Natural killer cell (primary cell): ENCODE measurements at regions not wholly inside any gene's neighbourhood (a gene's known extent, or its start where the extent isn't known, plus 50 kb on each side); places are given as distances from the start of the nearest gene placed in this dataset.
A peak's percentile ranks its signal among the peaks of the same experiment; 100 is the strongest.
"Not testable (repeated sequence)": the region's sequence is repeated elsewhere in the genome, so short reads cannot be mapped to it uniquely, and the experiment has no call there.

ENCODE experiments used
- ATAC-seq, 3 donors: fragments of 150-1000 bp in 2 of 3; fragments of 200-7000 bp in 1 of 3; cut with Tn5 transposase; 1 replicate in 1 of 3; 2 replicates in 2 of 3; pipeline ENCODE4 v1.10.0; 2021; ENCODE audit warnings: mild to moderate bottlenecking in 2 of 3, moderate library complexity in 2 of 3
- DNase-seq, 2 donors: peaks; one replicate each; pipeline versions ENCODE4 v3.0.0 to v3.0.0-alpha.2; 2013 to 2021; ENCODE audit warnings: mixed read lengths in 1 of 2
- H3K27ac ChIP-seq: one replicate; pipeline ENCODE4 v1.5.1; 2013; ENCODE audit warnings: mild to moderate bottlenecking, low read length
- H3K27me3 ChIP-seq: one replicate; pipeline ENCODE4 v1.6.1; 2013; ENCODE audit warnings: low read length; ENCODE audit not compliant: control insufficient read depth, insufficient read depth
- H3K36me3 ChIP-seq: one replicate; pipeline ENCODE4 v1.6.1; 2013; ENCODE audit warnings: low read length; ENCODE audit not compliant: control insufficient read depth, insufficient read depth
- H3K4me1 ChIP-seq: one replicate; pipeline ENCODE4 v1.6.1; 2013; ENCODE audit warnings: low read length; ENCODE audit not compliant: control insufficient read depth, insufficient read depth
- H3K4me3 ChIP-seq: one replicate; pipeline ENCODE4 v1.5.1; 2013; ENCODE audit warnings: low read length
- H3K9me3 ChIP-seq: one replicate; pipeline ENCODE4 v1.6.1; 2013; ENCODE audit warnings: low read length; ENCODE audit not compliant: control insufficient read depth, insufficient read depth
- H3K27ac Mint-ChIP-seq, 2 donors: one replicate each; pipeline ENCODE4 v1.8.0; 2022; ENCODE audit warnings: mild to moderate bottlenecking in 2 of 2, mixed read lengths in 2 of 2, moderate library complexity in 1 of 2
- H3K27me3 Mint-ChIP-seq, 2 donors: one replicate each; pipeline ENCODE4 v1.8.0; 2022; ENCODE audit warnings: low read depth in 2 of 2, mixed read lengths in 2 of 2
- H3K36me3 Mint-ChIP-seq: one replicate; pipeline ENCODE4 v1.8.0; 2022; ENCODE audit warnings: mixed read lengths
- H3K4me1 Mint-ChIP-seq, 2 donors: one replicate each; pipeline ENCODE4 v1.8.0; 2022; ENCODE audit warnings: mixed read lengths in 2 of 2
- H3K4me3 Mint-ChIP-seq: one replicate; pipeline ENCODE4 v1.8.0; 2022; ENCODE audit warnings: mild to moderate bottlenecking, moderate library complexity, mixed read lengths
- H3K9me3 Mint-ChIP-seq, 2 donors: one replicate each; pipeline ENCODE4 v1.8.0; 2022; ENCODE audit warnings: mixed read lengths in 2 of 2
- WGBS: methylation state at CpG from one replicate; pipeline ENCODE4 v1.1.7; 2013; ENCODE audit warnings: missing lambda C conversion rate; ENCODE audit not compliant: insufficient coverage; 5-methylcytosine and 5-hydroxymethylcytosine counted together
- intact Hi-C: fragments of 100-400 bp; cut with micrococcal nuclease; formaldehyde crosslinking; loops from one replicate; pipeline ENCODE4 v1.14.2; 2022
- TF ChIP-seq, protein P1 (sequence below): fragments of 200-600 bp; IDR thresholded peaks from one replicate; pipeline ENCODE4 v1.8.0; 2022; ENCODE audit warnings: antibody characterized with exemption

DNA sequence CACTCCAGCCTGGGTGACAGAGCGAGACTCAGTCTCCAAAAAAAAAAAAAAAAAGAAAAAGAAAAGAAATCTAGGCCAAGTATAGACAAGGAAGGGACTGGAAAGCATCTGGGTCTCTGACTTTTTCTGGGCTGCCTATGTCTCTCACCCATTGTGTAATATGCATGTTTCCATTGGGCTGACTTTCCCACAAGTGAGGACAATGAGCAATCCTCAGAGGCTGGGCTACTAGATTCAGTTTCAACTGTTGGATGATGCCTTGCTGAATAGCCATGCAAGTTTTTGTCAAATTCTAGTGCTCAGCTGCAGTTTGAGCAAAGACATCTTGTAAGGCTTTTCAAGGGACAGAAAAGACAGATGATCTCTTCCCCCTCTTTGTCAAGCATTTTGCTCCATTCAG lies 82.1 kb downstream of the PHAX start:
- Histone ChIP-seq H3K4me1 (no peaks in the 10 kb centered on the region), H3K4me3 (no peak overlapping the region), H3K9me3 (no peaks in the 10 kb centered on the region), H3K27me3 (no peaks in the 10 kb centered on the region), H3K27ac (no peak overlapping the region), H3K36me3 (no peaks in the 10 kb centered on the region)
- Mint-ChIP-seq H3K9me3 (no peaks in the 10 kb centered on the region), H3K4me1 (no peaks in the 10 kb centered on the region), H3K4me3 (no peak overlapping the region), H3K27ac (no peak overlapping the region), H3K27me3 (peaks cover 5 to 7% of the 10 kb centered on the region in 2 donors), H3K36me3 (no peaks in the 10 kb centered on the region)
- ATAC-seq (no peak), DNase-seq (no peak)
- intact Hi-C loops: no loop called here
- whole genome bisulfite sequencing: 82% methylated on average over 1 of the region's 1 CpG
- TF ChIP-seq, protein P1, sequence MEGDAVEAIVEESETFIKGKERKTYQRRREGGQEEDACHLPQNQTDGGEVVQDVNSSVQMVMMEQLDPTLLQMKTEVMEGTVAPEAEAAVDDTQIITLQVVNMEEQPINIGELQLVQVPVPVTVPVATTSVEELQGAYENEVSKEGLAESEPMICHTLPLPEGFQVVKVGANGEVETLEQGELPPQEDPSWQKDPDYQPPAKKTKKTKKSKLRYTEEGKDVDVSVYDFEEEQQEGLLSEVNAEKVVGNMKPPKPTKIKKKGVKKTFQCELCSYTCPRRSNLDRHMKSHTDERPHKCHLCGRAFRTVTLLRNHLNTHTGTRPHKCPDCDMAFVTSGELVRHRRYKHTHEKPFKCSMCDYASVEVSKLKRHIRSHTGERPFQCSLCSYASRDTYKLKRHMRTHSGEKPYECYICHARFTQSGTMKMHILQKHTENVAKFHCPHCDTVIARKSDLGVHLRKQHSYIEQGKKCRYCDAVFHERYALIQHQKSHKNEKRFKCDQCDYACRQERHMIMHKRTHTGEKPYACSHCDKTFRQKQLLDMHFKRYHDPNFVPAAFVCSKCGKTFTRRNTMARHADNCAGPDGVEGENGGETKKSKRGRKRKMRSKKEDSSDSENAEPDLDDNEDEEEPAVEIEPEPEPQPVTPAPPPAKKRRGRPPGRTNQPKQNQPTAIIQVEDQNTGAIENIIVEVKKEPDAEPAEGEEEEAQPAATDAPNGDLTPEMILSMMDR: no peak

DNA sequence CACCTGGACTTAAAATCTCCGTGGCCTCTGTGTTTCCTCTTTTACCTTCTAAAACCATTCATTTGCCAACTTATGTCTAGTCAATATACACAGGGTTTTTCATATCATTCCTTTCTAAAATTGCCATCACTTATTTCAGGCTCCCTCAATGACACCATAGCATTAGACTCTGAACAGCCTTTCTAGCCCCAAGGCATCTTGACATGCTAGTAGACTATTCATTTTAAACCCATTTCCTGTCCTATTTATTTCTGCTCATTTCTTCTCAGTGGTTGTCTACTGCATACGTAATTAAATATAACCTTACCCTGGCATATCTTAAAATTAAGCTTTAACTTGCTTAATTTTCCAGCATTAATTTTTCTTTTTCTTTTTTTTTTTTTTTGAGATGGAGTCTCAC lies 83.2 kb downstream of the PHAX start:
- intact Hi-C loops: no loop called here
- H3K27me3 ChIP-seq: no peaks in the 10 kb centered on the region
- H3K4me3 ChIP-seq: no peak overlapping the region
- WGBS: 83% methylated on average over 2 of the region's 2 CpGs
- no peak overlapping the region for H3K27ac Mint-ChIP-seq
- H3K27me3 Mint-ChIP-seq: peaks cover 5 to 7% of the 10 kb centered on the region in 2 donors
- no peak overlapping the region for H3K4me3 Mint-ChIP-seq
- no peak overlapping the region for H3K27ac ChIP-seq
- TF ChIP-seq, protein P1: no peak
- no peaks in the 10 kb centered on the region for H3K9me3 ChIP-seq
- ATAC-seq (no peak), DNase-seq (no peak)
- H3K4me1 Mint-ChIP-seq: no peaks in the 10 kb centered on the region
- H3K36me3 ChIP-seq: no peaks in the 10 kb centered on the region
- H3K36me3 Mint-ChIP-seq: no peaks in the 10 kb centered on the region
- no peaks in the 10 kb centered on the region for H3K4me1 ChIP-seq
- no peaks in the 10 kb centered on the region for H3K9me3 Mint-ChIP-seq

DNA sequence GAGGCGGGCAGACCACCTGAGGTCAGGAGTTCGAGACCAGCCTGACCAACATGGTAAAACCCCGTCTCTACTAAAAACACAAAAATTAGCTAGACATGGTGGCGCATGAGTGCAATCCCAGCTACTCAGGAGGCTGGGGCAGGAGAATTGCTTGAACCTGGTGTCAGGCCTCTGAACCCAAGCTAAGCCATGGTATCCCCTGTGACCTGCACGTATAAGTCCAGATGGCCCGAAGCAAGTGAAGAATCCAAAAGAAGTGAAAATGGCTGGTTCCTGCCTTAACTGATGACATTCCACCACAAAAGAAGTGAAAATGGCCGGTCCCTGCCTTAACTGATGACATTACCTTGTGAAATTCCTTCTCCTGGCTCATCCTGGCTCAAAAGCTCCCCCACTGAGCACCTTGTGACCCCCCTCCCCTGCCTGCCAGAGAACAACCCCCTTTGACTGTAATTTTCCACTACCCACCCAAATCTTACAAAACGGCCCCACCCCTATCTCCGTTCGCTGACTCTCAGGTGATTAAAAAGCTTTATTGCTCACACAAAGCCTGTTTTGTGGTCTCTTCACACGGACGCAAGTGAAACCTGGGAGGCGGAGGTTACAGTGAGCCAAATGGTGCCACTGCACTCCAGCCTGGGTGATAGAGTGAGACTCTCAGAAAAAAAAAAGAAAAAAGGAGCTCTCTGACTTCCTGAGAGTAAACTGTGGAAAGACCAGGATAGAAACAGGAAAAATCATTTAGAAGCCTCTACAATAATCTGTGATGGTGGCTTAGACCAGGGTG lies 84.1 kb downstream of the PHAX start:
- H3K9me3 Mint-ChIP-seq, H3K4me3 Mint-ChIP-seq, ATAC-seq, intact Hi-C loops, H3K27me3 Mint-ChIP-seq, H3K27ac ChIP-seq, H3K27me3 ChIP-seq, H3K9me3 ChIP-seq, H3K36me3 ChIP-seq, H3K4me3 ChIP-seq, H3K27ac Mint-ChIP-seq, H3K4me1 ChIP-seq, H3K36me3 Mint-ChIP-seq, H3K4me1 Mint-ChIP-seq: not testable (repeated sequence)
- WGBS: 74% methylated on average over 13 of the region's 13 CpGs
- DNase-seq: peak in 1 of 2 donors; percentile 7

DNA sequence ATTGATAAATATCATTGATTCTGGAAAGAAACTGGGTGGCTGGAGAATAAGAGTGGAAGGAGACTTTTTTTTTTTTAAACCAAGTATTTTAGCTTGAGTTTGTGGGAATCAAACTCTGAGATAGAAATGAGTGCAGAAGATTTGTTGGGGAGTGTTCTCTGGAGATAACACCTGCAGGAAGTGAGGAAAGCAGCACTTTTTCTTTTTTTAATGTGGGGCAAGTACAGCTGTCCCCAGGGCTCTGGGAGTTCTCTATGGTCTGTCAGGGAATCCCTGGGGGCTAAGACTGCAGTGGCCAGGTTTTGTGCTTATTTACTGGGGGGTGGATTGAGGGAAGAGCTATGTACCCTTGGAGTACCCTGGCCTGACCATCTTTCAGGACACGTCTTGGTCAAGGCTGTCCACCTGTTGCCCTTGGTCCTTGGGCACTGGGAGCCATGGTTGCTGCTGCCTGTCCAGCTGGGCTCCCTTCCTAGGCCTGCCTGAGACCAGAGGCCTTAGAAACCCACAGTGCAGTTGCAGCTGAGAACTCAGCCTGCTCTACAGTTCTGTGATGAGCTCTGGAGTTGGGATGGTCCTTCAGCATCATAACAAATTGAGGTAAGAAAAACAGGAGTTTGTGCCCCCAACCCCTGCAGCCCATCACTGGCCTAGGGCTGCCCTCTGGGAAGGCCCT lies 85.8 kb downstream of the PHAX start:
- DNase-seq (no peak), ATAC-seq (no peak)
- Mint-ChIP-seq H3K9me3 (no peaks in the 10 kb centered on the region), H3K36me3 (no peaks in the 10 kb centered on the region), H3K27me3 (peaks cover 5 to 7% of the 10 kb centered on the region in 2 donors), H3K4me3 (no peak overlapping the region), H3K27ac (no peak overlapping the region), H3K4me1 (no peaks in the 10 kb centered on the region)
- WGBS: 61% methylated on average over 1 of the region's 1 CpG
- H3K4me1 ChIP-seq: no peaks in the 10 kb centered on the region
- TF ChIP-seq, protein P1: no peak
- H3K9me3 ChIP-seq: no peaks in the 10 kb centered on the region
- intact Hi-C loops: no loop called here
- no peak overlapping the region for H3K27ac ChIP-seq
- no peaks in the 10 kb centered on the region for H3K27me3 ChIP-seq
- no peak overlapping the region for H3K4me3 ChIP-seq
- H3K36me3 ChIP-seq: no peaks in the 10 kb centered on the region
